ENCODE measurements at regions not wholly inside any gene's neighbourhood (a gene's known extent, or its start where the extent isn't known, plus 50 kb on each side); places are given as distances from the start of the nearest gene placed in this dataset.

- TF ChIP-seq FOXK2 (IDR thresholded peaks at IDR 0.05), result no peak
- no peak for TF ChIP-seq FOXM1 (IDR thresholded peaks at IDR 0.05; ENCODE audit: borderline replicate concordance)
- TF ChIP-seq PKNOX1 (IDR thresholded peaks at IDR 0.05), result no peak
- no peak for TF ChIP-seq SP1 (IDR thresholded peaks at IDR 0.05)
- TF ChIP-seq BHLHE40 (IDR thresholded peaks at IDR 0.05; ENCODE audit: borderline replicate concordance), result no peak
- no peak for TF ChIP-seq LEF1 (IDR thresholded peaks at IDR 0.05; ENCODE audit: borderline replicate concordance)
- TF ChIP-seq FOXA1 (IDR thresholded peaks at IDR 0.05), result no peak
- no peak for TF ChIP-seq NFRKB (IDR thresholded peaks at IDR 0.05)
- TF ChIP-seq SUZ12 (IDR thresholded peaks at IDR 0.05), result no peak
- no peak for TF ChIP-seq TARDBP (IDR thresholded peaks at IDR 0.05)
- TF ChIP-seq ELF4 (IDR thresholded peaks at IDR 0.05), result no peak
These were observed 189.5 kb upstream of the PPP1R26 start for GRCh38 chr9:135290086-135290485.

Data from HEK293T (cell line).